Common myeloid progenitor, CD34-positive (primary cell): ENCODE measurements at regions not wholly inside any gene's neighbourhood (a gene's known extent, or its start where the extent isn't known, plus 50 kb on each side); places are given as distances from the start of the nearest gene placed in this dataset.

Experiments
- CTCF ChIA-PET: fragments of 350-600 bp; sonication (Branson Sonifier 250); formaldehyde crosslinking; loops from one replicate; lab custom pipeline; 2021; ENCODE audit warnings: antibody characterized with exemption; lab: Charles Lee
- POLR2A ChIA-PET: fragments of 350-600 bp; sonication (Branson Sonifier 250); formaldehyde crosslinking; loops from one replicate; lab custom pipeline; 2021; ENCODE audit warnings: antibody characterized with exemption; lab: Charles Lee
- DNase-seq, 3 donors: peaks; one replicate each; pipeline versions ENCODE4 v3.0.0 to v3.0.0-alpha.2; 2013
- H3K27ac ChIP-seq, 2 experiments: 1 replicate in 1 of 2; 2 replicates in 1 of 2; pipeline ENCODE4 v1.7.0; 2013; ENCODE audit warnings: inconsistent platforms in 2 of 2, low read length in 2 of 2, mild to moderate bottlenecking in 2 of 2, low read depth in 1 of 2, moderate library complexity in 1 of 2; ENCODE audit not compliant: severe bottlenecking in 2 of 2, insufficient read depth in 1 of 2, poor library complexity in 1 of 2
- H3K27me3 ChIP-seq, 5 experiments: replicated peaks in 2 of 5; 1 replicate in 3 of 5; 2 replicates in 2 of 5; pipeline versions ENCODE4 v1.6.1 to v1.7.0; 2013; ENCODE audit warnings: low read length in 4 of 5, mild to moderate bottlenecking in 2 of 5, moderate library complexity in 2 of 5, inconsistent platforms in 1 of 5; ENCODE audit not compliant: insufficient read depth in 5 of 5, control insufficient read depth in 4 of 5
- H3K36me3 ChIP-seq, 4 experiments: 1 replicate in 2 of 4; 2 replicates in 2 of 4; pipeline versions ENCODE4 v1.6.1 to v1.7.0; 2013; ENCODE audit warnings: low read length in 3 of 4, control low read depth in 1 of 4, mild to moderate bottlenecking in 1 of 4; ENCODE audit not compliant: control insufficient read depth in 4 of 4, insufficient read depth in 4 of 4
- H3K4me1 ChIP-seq, 4 experiments: 1 replicate in 3 of 4; 2 replicates in 1 of 4; pipeline versions ENCODE4 v1.6.1 to v1.7.1; 2013; ENCODE audit warnings: low read length in 3 of 4, mild to moderate bottlenecking in 3 of 4, control low read depth in 1 of 4, inconsistent platforms in 1 of 4, moderate library complexity in 1 of 4; ENCODE audit not compliant: control insufficient read depth in 4 of 4, insufficient read depth in 4 of 4; ENCODE audit errors: control extremely low read depth in 1 of 4
- H3K4me3 ChIP-seq, 7 experiments: 1 replicate in 4 of 7; 2 replicates in 3 of 7; pipeline versions ENCODE4 v1.5.1 to v1.7.0; 2013; ENCODE audit warnings: mild to moderate bottlenecking in 7 of 7, low read length in 6 of 7, moderate library complexity in 6 of 7, inconsistent platforms in 2 of 7, low read depth in 2 of 7, control low read depth in 1 of 7; ENCODE audit not compliant: insufficient read depth in 4 of 7, control insufficient read depth in 1 of 7; ENCODE audit errors: extremely low read depth in 1 of 7
- H3K9me3 ChIP-seq, 5 experiments: 1 replicate in 4 of 5; 2 replicates in 1 of 5; pipeline versions ENCODE4 v1.6.1 to v1.7.1; 2013; ENCODE audit warnings: low read length in 4 of 5, mild to moderate bottlenecking in 2 of 5, inconsistent platforms in 1 of 5, low read depth in 1 of 5, moderate library complexity in 1 of 5; ENCODE audit not compliant: control insufficient read depth in 4 of 5, insufficient read depth in 2 of 5; ENCODE audit errors: control extremely low read depth in 1 of 5
- WGBS: methylation state at CpG from one replicate; pipeline ENCODE4 v1.1.5; 2013; ENCODE audit not compliant: insufficient coverage; 5-methylcytosine and 5-hydroxymethylcytosine counted together

DNA sequence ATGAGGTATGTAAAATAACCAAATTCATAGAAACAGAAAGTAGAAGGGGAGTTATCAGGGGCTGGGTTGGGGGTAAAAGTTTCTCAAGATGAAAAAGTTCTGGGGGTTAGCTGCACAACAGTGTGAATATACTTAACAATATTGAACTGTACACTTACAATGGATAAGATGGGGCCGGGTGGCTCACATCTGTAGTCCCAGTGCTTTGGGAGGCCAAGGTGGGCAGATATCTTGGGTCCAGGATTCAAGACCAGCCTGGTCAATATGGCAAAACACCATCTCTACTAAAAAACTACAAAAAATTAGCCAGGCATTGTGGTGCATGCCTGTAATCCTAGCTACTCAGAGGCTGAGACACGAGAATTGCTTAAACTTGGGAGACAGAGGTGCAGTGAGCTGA is 274.3 kb downstream of the TJP1 start:
- no peaks in the 10 kb centered on the region for H3K4me1 ChIP-seq
- DNase-seq, result no peak
- no peaks in the 10 kb centered on the region for H3K27me3 ChIP-seq
- H3K4me3 ChIP-seq, result no peak overlapping the region
- H3K27ac ChIP-seq, result no peak overlapping the region
- ChIA-PET POLR2A (no interaction called here), CTCF (no interaction called here)
- peaks cover 0 to 6% (median 0%) of the 10 kb centered on the region in 5 experiments for H3K9me3 ChIP-seq
- WGBS, result no CpG with 5 or more reads among the region's 2 CpGs
- H3K36me3 ChIP-seq, result no peaks in the 10 kb centered on the region

DNA sequence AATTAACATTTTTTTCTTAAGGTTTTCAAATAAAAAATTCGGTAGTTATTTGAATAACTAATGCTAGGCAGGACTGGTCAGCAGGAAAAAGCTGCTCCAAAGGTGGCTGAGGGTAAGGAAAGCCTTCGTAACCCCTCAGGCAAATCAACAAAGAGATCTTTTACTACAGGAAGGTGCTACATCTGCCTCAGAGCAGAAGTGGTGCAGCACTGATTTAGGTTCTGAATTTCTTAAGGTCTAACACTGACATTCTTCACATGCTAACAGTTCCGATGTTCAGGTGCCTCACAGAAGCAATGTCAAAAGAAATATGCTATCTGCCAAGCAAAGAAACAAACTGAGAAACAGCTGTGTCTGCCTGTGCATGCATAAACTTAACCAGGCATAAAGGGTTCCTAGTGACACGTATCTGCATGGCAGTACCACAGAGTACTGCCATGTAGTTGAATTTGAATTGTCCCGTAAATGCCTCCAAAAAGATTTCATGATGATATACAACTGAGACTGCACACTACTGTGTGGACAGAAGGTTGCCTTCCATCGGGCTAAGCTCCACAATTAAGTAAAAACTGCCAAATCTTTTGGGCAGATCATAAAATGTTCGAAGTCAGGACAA is 275.0 kb upstream of the NSMCE3 start:
- ChIA-PET POLR2A (no interaction called here), CTCF (no interaction called here)
- H3K4me3 ChIP-seq, result no peak overlapping the region
- no peaks in the 10 kb centered on the region for H3K4me1 ChIP-seq
- WGBS, result 63% methylated on average over 5 of the region's 7 CpGs
- no peaks in the 10 kb centered on the region for H3K27me3 ChIP-seq
- no peak overlapping the region for H3K27ac ChIP-seq
- H3K36me3 ChIP-seq, result no peaks in the 10 kb centered on the region
- no peak for DNase-seq
- H3K9me3 ChIP-seq, result peaks cover 0 to 6% (median 0%) of the 10 kb centered on the region in 5 experiments

- H3K4me3 ChIP-seq, result no peak overlapping the region
- POLR2A ChIA-PET, result no interaction called here
- WGBS, result 100% methylated on average over 1 of the region's 1 CpG
- H3K36me3 ChIP-seq, result no peaks in the 10 kb centered on the region
- no peaks in the 10 kb centered on the region for H3K4me1 ChIP-seq
- no peak for DNase-seq
- H3K27ac ChIP-seq, result no peak overlapping the region
- peaks cover 0 to 6% (median 0%) of the 10 kb centered on the region in 5 experiments for H3K9me3 ChIP-seq
- CTCF ChIA-PET, result no interaction called here
- H3K27me3 ChIP-seq, result no peaks in the 10 kb centered on the region
Observed at GRCh38 chr15:29542994-29543393, 273.4 kb upstream of the NSMCE3 start.

DNA sequence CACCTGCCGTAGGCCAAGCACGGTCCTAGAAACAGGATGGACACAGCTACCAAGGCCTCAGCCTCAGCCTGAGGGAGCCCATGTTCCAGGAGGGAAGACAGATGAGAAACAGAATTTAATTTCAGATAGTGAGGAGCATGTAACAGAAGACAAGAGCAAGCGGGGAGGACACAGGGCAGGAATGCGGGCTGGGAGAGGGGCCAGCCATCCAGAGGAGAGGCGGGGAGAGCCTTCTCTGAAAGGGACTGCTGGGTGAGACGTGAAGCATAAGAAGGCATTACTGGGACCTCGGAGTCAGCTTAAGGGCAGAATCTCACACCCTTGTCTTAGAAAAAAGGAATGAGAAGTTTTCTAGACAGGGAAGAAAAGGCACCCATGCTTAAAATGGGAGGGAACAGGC is 271.7 kb upstream of the NSMCE3 start:
- Histone ChIP-seq H3K27me3 (no peaks in the 10 kb centered on the region), H3K4me3 (no peak overlapping the region), H3K36me3 (no peaks in the 10 kb centered on the region), H3K27ac (no peak overlapping the region), H3K9me3 (peaks cover 0 to 3% (median 0%) of the 10 kb centered on the region in 5 experiments), H3K4me1 (no peaks in the 10 kb centered on the region)
- no peak for DNase-seq
- WGBS, result 94% methylated on average over 6 of the region's 7 CpGs
- ChIA-PET CTCF (no interaction called here), POLR2A (no interaction called here)

DNA sequence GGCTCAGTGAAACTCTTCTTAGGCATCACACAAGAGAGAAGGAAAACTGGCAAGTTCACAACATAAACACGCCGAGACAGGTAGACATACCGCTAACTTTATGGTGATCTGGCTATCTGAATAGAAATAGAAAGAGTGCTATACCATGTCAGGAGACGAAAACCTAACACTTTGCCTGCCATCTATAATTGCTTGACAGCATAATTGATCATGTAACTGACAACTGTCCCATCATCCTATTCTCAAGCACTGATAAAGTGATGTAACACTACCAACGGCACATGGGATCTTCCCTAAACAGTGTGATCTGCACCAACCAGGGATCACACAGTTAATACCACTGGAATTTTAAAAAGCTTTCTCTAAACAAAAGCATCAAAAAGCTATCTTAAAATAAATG is 270.9 kb upstream of the NSMCE3 start:
- POLR2A ChIA-PET, result no interaction called here
- H3K9me3 ChIP-seq, result no peaks in the 10 kb centered on the region
- WGBS, result 94% methylated on average over 4 of the region's 5 CpGs
- H3K36me3 ChIP-seq, result no peaks in the 10 kb centered on the region
- DNase-seq, result no peak
- no peak overlapping the region for H3K4me3 ChIP-seq
- CTCF ChIA-PET, result no interaction called here
- no peak overlapping the region for H3K27ac ChIP-seq
- H3K4me1 ChIP-seq, result no peaks in the 10 kb centered on the region
- peaks cover 0 to 3% (median 0%) of the 10 kb centered on the region in 5 experiments for H3K27me3 ChIP-seq

DNA sequence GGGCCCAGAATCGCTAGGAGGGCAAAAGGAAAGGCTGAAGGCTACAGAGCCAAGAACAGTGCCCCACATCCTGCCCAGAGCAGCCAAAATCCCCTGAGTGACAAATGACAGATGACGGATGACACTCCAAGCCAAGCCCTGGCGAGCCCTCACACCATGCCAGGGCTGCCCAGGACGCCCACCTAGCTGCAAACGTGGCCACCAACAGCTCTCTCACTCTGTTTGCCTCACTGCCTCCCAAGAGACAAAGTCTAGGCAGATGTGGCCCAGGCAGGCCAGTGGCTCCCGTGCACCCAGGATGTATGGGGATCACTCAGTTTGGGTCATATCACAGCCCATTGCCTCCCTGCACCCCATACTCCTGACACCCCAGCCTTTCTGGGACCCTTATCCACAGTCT is 270.1 kb upstream of the NSMCE3 start:
- ChIA-PET CTCF (no interaction called here), POLR2A (no interaction called here)
- peaks cover 0 to 3% (median 0%) of the 10 kb centered on the region in 5 experiments for H3K27me3 ChIP-seq
- no peaks in the 10 kb centered on the region for H3K4me1 ChIP-seq
- H3K36me3 ChIP-seq, result no peaks in the 10 kb centered on the region
- H3K4me3 ChIP-seq, result no peak overlapping the region
- no peaks in the 10 kb centered on the region for H3K9me3 ChIP-seq
- no peak for DNase-seq
- H3K27ac ChIP-seq, result no peak overlapping the region
- WGBS, result 83% methylated on average over 6 of the region's 6 CpGs

DNA sequence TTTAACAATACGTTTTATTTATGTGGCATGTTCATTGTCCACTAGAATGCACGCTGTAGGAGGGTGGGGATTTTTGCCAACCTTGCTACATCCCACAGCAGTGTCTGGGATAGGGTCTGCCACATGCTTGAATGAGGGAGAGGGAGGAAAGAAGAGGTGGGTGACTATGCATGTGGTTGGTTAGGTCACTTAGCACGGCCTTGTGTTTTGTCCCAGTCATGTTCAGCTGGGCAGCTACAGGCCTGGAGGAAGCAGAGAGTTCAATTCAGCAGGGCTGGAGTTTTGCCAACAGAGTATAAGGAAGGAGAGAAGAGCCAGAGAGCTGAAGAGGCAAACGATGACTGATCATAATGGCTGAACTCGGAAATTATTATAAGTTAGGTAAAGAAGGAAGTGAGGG is 268.4 kb upstream of the NSMCE3 start:
- CTCF ChIA-PET, result no interaction called here

More for the DNA sequence above, 268.4 kb upstream of the NSMCE3 start:
- DNase-seq, result no peak
- H3K27me3 ChIP-seq, result peaks cover 0 to 3% (median 0%) of the 10 kb centered on the region in 5 experiments
- 69% methylated on average over 3 of the region's 5 CpGs for WGBS
- no peak overlapping the region for H3K4me3 ChIP-seq
- H3K27ac ChIP-seq, result no peak overlapping the region
- H3K9me3 ChIP-seq, result no peaks in the 10 kb centered on the region
- POLR2A ChIA-PET, result no interaction called here
- no peaks in the 10 kb centered on the region for H3K4me1 ChIP-seq
- H3K36me3 ChIP-seq, result no peaks in the 10 kb centered on the region
